ENCODE measurements at regions not wholly inside any gene's neighbourhood (a gene's known extent, or its start where the extent isn't known, plus 50 kb on each side); places are given as distances from the start of the nearest gene placed in this dataset.

GRCh38 chr12:47558625-47559345 lies 147.0 kb downstream of the RPAP3 start:
- no peak for DNase-seq

DNA sequence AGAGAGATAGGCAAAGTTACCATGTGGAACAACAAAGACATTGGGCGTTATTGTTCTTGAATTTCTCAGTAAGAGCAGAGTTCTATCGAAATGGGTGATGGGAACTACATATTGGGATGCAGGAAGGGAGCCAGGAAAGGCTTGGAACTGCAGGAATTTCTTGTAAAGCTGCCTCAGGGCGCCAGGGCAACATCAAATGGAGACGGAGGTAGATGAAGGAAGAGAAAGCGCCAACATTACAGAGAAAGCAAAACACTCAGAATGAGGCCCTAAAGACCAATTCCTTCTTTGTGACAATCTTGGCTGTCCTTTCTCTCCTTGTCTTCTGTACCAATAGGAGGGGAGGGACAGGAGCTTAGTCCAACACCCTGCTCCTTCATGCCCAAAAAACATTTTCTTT lies 148.4 kb downstream of the RPAP3 start:
- no peak for DNase-seq

DNA sequence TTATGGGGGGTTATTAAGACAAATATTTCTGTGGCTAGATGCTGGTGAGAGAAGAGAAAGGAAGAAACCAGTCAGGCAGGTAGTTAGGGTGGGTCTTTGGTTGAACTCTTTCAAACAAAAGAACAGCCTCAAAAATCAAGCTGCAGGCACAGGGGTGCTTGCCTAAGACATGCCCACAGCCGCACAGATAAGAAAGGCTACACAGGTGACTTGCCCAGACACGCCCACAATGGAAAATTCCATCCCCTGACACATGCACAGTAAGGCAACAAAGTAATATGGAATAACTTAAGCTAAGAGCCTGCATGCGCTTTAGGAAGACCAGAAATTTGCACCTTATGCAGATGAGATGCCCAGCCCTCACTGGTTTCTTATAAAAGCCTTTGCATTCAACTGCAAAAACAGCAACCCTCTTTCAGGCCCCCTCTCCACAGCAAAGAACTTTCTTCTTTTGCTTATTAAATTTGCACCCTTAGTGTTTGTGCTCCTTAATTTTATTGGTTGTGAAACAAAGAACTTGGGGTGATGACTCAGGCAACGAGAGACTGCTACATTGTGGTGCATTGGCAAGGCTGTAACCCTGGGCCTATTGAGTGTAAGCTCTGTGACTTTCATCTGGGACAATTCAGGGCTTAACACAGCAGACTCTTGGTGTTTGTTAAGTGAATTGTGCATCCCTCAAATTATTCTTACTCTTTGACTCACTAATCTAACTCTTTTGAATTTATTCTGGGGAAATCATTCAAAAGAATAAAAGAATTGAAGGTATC lies 149.4 kb downstream of the RPAP3 start:
- DNase-seq: peak; percentile 12

GRCh38 chr12:47554046-47554653 lies 151.7 kb downstream of the RPAP3 start:
- DNase-seq: peak; percentile 9

GRCh38 chr12:47553266-47553665 lies 152.6 kb downstream of the RPAP3 start:
- DNase-seq: no peak

- DNase-seq: no peak
Observed at GRCh38 chr12:47551426-47551851, 154.4 kb downstream of the RPAP3 start.

DNA sequence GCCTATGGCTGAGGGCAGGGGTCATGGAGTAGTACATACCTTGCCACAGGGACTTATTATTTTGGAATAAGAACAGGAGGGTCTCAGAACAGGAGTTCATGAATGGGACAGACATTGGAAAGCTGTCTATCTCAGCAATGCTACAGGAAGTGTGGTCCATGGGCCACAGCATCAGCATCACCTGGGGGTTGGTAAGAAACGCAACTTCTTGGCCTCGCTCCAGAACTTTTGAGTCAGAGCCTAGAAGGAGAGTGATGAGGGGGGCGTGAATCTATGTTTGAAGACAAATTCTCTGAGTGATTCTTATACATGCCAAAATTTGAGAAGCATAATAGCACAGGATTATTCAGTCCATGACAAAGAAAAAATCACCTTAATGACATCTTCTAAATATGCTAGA lies 156.6 kb downstream of the RPAP3 start:
- DNase-seq: peak; percentile 9

- DNase-seq: peak; percentile 46
Observed at GRCh38 chr12:47548401-47548800, 157.4 kb downstream of the RPAP3 start.

DNA sequence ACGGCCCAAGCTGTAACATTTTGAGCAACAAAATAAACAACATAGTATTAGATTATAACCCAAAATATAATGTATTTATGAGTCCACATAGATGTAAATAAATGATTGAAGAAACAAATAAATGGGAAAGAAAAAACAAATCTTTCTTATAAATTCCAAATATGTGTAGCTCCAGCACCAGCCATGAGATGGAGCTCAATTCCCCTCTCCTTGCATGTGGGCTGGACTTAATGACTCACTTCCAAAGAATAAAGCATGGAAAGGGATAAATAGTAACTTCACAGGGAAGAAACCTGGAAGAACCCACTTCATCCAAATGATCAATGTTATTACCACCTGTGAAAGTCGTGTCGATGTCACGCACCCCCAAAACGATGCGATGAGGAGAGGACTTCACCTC lies 158.8 kb downstream of the RPAP3 start:
- DNase-seq: no peak

- DNase-seq: no peak
Observed at GRCh38 chr12:47545938-47546609, 159.8 kb downstream of the RPAP3 start.

- DNase-seq: no peak
Observed at GRCh38 chr12:47534695-47535094, 171.1 kb downstream of the RPAP3 start.

GRCh38 chr12:47530050-47530449 lies 175.8 kb downstream of the RPAP3 start:
- no peak for DNase-seq

DNA sequence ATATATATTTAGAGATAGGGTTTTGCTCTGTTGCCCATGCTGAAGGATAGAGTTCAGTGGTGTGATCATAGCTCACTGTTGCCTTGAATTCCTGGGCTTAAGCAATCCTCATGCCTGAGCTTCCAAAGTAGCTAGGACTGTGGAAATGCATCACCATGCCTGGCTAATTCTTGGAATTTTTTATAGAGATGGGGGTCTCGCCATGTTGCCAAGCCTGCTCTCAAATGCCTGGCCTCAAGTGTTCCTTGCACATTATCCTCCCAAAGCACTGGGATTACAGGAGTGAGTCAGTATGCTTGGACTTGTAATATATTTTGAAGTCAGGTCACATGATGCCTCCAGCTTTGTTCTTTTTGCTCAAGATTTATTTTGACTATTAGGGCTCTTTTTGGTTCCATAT lies 178.0 kb downstream of the RPAP3 start:
- DNase-seq: no peak

- no peak for DNase-seq
Observed at GRCh38 chr12:47520029-47520428, 185.8 kb downstream of the RPAP3 start.

- DNase-seq: no peak
Observed at GRCh38 chr12:47517122-47517521, 188.7 kb downstream of the RPAP3 start.

- DNase-seq: no peak
Observed at GRCh38 chr12:47509398-47509851, 196.4 kb downstream of the RPAP3 start.

DNA sequence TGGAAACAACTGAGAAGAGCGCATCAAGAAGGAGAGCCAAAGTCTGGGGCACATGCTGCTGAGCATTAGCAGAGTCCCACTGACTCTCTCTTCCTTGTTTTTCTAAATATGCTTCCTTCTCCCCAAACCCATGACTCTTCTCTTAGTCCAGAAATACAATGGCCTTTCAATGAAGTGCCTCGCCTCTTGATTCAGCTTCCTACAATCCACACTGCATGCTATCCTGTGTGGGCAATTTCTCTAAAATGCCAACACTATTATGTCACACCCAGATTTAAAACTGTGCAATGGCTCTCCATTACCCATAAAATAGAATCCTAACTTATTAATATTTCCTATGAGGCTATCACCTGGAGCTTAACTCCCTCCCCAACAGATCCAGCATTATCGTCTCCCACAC lies 198.6 kb downstream of the RPAP3 start:
- no peak for DNase-seq

- no peak for DNase-seq
Observed at GRCh38 chr12:47504775-47505446, 200.9 kb downstream of the RPAP3 start.

DNA sequence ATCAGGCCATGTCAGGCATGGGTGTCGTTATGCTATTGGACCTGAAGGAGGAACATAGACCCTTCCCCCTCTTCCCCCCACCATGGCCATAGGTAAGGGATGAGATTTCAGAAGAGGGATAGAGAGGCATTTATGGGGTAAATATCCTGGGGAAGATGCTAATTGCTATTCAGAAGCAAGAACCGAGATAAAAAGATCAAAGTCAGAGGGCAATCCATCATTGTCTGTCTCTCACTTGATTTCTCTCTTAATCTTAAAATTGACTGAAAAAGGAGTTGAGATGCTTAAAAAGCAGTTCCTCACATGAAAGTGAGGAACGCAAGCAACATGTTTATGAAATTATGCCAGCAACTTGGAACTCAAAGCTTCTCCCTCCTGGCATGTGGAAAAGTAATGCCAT lies 212.0 kb downstream of the RPAP3 start:
- no peak for DNase-seq

- DNase-seq: no peak
Observed at GRCh38 chr12:47491516-47492305, 214.1 kb downstream of the RPAP3 start.

GRCh38 chr12:47488888-47489287 lies 216.9 kb downstream of the RPAP3 start:
- DNase-seq: no peak

GRCh38 chr12:47481041-47481440 lies 224.8 kb downstream of the RPAP3 start:
- DNase-seq: no peak
